CD4-positive, alpha-beta T cell treated with Interleukin-6 for 4 hours (primary cell): ENCODE measurements at regions not wholly inside any gene's neighbourhood (a gene's known extent, or its start where the extent isn't known, plus 50 kb on each side); places are given as distances from the start of the nearest gene placed in this dataset.
"Not testable (repeated sequence)": the region's sequence is repeated elsewhere in the genome, so short reads cannot be mapped to it uniquely, and the experiment has no call there.

Source experiments
- DNase-seq: peaks from one replicate; pipeline ENCODE4 v3.0.0-alpha.2; 2020; ENCODE audit warnings: mixed read lengths

GRCh38 chr22:49013707-49014106 is 814.0 kb downstream of the BRD1 start:
- DNase-seq = no peak

- DNase-seq = no peak
These were observed 814.8 kb downstream of the BRD1 start for GRCh38 chr22:49012712-49013395.

- DNase-seq = no peak
These were observed 815.7 kb downstream of the BRD1 start for GRCh38 chr22:49011769-49012648.

GRCh38 chr22:49011379-49011768 is 816.3 kb downstream of the BRD1 start:
- DNase-seq = no peak

- no peak for DNase-seq
These were observed 816.8 kb downstream of the BRD1 start for GRCh38 chr22:49010901-49011300.

- no peak for DNase-seq
These were observed 817.4 kb downstream of the BRD1 start for GRCh38 chr22:49010070-49010863.

- DNase-seq = no peak
These were observed 818.2 kb downstream of the BRD1 start for GRCh38 chr22:49009359-49010063.

- DNase-seq = no peak
These were observed 818.9 kb downstream of the BRD1 start for GRCh38 chr22:49008682-49009235.

- DNase-seq = no peak
These were observed 820.5 kb downstream of the BRD1 start for GRCh38 chr22:49007013-49007653.

- DNase-seq = no peak
These were observed 821.3 kb downstream of the BRD1 start for GRCh38 chr22:49006207-49007012.

- no peak for DNase-seq
These were observed 822.1 kb downstream of the BRD1 start for GRCh38 chr22:49005557-49005956.

GRCh38 chr22:49004484-49005399 is 822.9 kb downstream of the BRD1 start:
- DNase-seq = no peak

GRCh38 chr22:48997605-48998004 is 830.1 kb downstream of the BRD1 start:
- DNase-seq = not testable (repeated sequence)

- DNase-seq = no peak
These were observed 834.0 kb downstream of the BRD1 start for GRCh38 chr22:48993655-48994054.

- DNase-seq = no peak
These were observed 843.0 kb downstream of the BRD1 start for GRCh38 chr22:48984639-48985038.

GRCh38 chr22:48982321-48982905 is 845.3 kb downstream of the BRD1 start:
- DNase-seq = no peak

- DNase-seq = no peak
These were observed 846.2 kb downstream of the BRD1 start for GRCh38 chr22:48981371-48982061.

GRCh38 chr22:48980918-48981317 is 846.8 kb downstream of the BRD1 start:
- no peak for DNase-seq

- DNase-seq = no peak
These were observed 847.3 kb downstream of the BRD1 start for GRCh38 chr22:48980409-48980808.
